CD4-positive, CD25-positive, alpha-beta regulatory T cell (primary cell): ENCODE measurements at regions not wholly inside any gene's neighbourhood (a gene's known extent, or its start where the extent isn't known, plus 50 kb on each side); places are given as distances from the start of the nearest gene placed in this dataset.

ENCODE experiments used
- ATAC-seq, 2 donors: fragments of 150-1000 bp; cut with Tn5 transposase; one replicate each; pipeline ENCODE4 v1.10.0; 2021; ENCODE audit warnings: low read depth in 2 of 2, moderate number of reproducible peaks in 2 of 2, moderate library complexity in 1 of 2
- DNase-seq, 3 donors: peaks; one replicate each; pipeline versions ENCODE4 v3.0.0 to v3.0.0-alpha.2; 2012 to 2022; ENCODE audit warnings: mixed read lengths in 1 of 3
- H3K27ac ChIP-seq: one replicate; pipeline ENCODE4 v1.7.0; 2013; ENCODE audit warnings: mild to moderate bottlenecking, low read length; ENCODE audit not compliant: insufficient read depth, poor library complexity, severe bottlenecking
- H3K27me3 ChIP-seq: one replicate; pipeline ENCODE4 v1.7.0; 2013; ENCODE audit warnings: low read length; ENCODE audit not compliant: control insufficient read depth, insufficient read depth
- H3K36me3 ChIP-seq: one replicate; pipeline ENCODE4 v1.7.0; 2013; ENCODE audit warnings: mild to moderate bottlenecking, low read length, moderate library complexity; ENCODE audit not compliant: control insufficient read depth, insufficient read depth
- H3K4me1 ChIP-seq: 2 replicates; pipeline ENCODE4 v1.7.0; 2013; ENCODE audit warnings: mild to moderate bottlenecking, low read length; ENCODE audit not compliant: insufficient read depth, control insufficient read depth, poor library complexity, severe bottlenecking
- H3K4me3 ChIP-seq: one replicate; pipeline ENCODE4 v1.7.0; 2013; ENCODE audit warnings: low read depth, mild to moderate bottlenecking, low read length, moderate library complexity
- H3K9me3 ChIP-seq, 2 experiments: 1 replicate in 1 of 2; 2 replicates in 1 of 2; pipeline ENCODE4 v1.7.0; 2013; ENCODE audit warnings: low read length in 2 of 2, mild to moderate bottlenecking in 1 of 2, moderate library complexity in 1 of 2; ENCODE audit not compliant: control insufficient read depth in 2 of 2
- H3K27ac Mint-ChIP-seq, 3 donors: one replicate each; pipeline ENCODE4 v1.8.0; 2020 to 2022; ENCODE audit warnings: mild to moderate bottlenecking in 3 of 3, mixed read lengths in 3 of 3, moderate library complexity in 2 of 3
- H3K27me3 Mint-ChIP-seq: one replicate; pipeline ENCODE4 v1.8.0; 2022; ENCODE audit warnings: mild to moderate bottlenecking, mixed read lengths
- H3K36me3 Mint-ChIP-seq: one replicate; pipeline ENCODE4 v1.8.0; 2020; ENCODE audit warnings: mixed read lengths
- H3K4me1 Mint-ChIP-seq, 4 donors: one replicate each; pipeline ENCODE4 v1.8.0; 2020 to 2022; ENCODE audit warnings: mixed read lengths in 4 of 4, mild to moderate bottlenecking in 1 of 4
- H3K4me3 Mint-ChIP-seq, 4 donors: one replicate each; pipeline ENCODE4 v1.8.0; 2020 to 2022; ENCODE audit warnings: mild to moderate bottlenecking in 4 of 4, mixed read lengths in 4 of 4, moderate library complexity in 3 of 4
- H3K9me3 Mint-ChIP-seq, 7 donors: one replicate each; pipeline ENCODE4 v1.8.0; 2020 to 2022; ENCODE audit warnings: mixed read lengths in 7 of 7, mild to moderate bottlenecking in 3 of 7, moderate library complexity in 2 of 7

DNA sequence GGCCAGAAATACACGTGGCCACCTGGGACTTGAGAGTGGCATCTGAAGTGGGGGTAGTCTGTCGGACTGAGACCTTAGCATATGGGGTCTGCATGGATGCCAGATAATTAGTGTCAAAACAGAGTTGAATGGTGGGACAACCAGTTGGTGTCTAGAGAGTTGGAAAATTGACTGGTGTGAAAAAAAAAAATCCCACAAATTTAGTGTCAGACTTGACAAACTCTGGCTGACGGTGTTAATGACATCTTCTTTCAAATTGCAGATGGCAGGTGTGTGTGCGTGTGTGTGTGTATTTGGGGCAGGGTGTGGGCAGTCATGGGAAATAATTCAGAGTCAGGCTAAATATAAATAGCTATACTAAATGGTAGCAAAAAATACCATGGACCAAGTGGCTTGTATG lies 365.4 kb upstream of the RGPD4 start:
- Histone ChIP-seq H3K4me3 (no peak overlapping the region), H3K27me3 (no peaks in the 10 kb centered on the region), H3K4me1 (no peaks in the 10 kb centered on the region), H3K27ac (no peak overlapping the region), H3K36me3 (no peaks in the 10 kb centered on the region), H3K9me3 (no peaks in the 10 kb centered on the region)
- no peak overlapping the region for H3K27ac Mint-ChIP-seq
- H3K36me3 Mint-ChIP-seq = no peaks in the 10 kb centered on the region
- H3K4me1 Mint-ChIP-seq = no peaks in the 10 kb centered on the region
- peaks cover 0 to 24% (median 6%) of the 10 kb centered on the region in 7 donors for H3K9me3 Mint-ChIP-seq
- no peak for ATAC-seq
- H3K27me3 Mint-ChIP-seq = no peaks in the 10 kb centered on the region
- no peak overlapping the region for H3K4me3 Mint-ChIP-seq
- no peak for DNase-seq

DNA sequence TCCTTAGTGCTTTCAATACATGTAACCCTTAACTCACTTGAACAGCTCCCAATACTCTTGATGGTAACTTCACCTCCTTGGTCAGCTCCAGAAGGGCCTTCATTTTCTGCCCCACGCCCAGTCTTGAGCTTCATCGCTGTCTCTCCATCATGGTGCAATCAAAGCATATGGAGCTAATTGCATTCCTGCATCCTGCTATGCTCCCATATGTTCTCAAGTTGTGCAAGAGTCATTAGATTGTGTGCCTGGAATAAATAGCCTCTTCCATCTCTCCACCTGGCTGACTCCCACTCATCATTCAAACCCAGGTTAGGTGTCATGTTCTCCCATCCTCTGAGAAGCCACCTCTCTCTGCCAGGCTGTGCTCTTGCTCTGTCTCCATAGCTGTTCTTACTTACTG lies 364.5 kb upstream of the RGPD4 start:
- H3K36me3 ChIP-seq = no peaks in the 10 kb centered on the region
- H3K27ac ChIP-seq = no peak overlapping the region
- no peaks in the 10 kb centered on the region for H3K9me3 ChIP-seq
- no peak overlapping the region for H3K27ac Mint-ChIP-seq
- peaks cover 0 to 23% (median 6%) of the 10 kb centered on the region in 7 donors for H3K9me3 Mint-ChIP-seq
- H3K4me3 ChIP-seq = no peak overlapping the region
- DNase-seq (no peak), ATAC-seq (no peak)
- no peaks in the 10 kb centered on the region for H3K4me1 Mint-ChIP-seq
- no peaks in the 10 kb centered on the region for H3K27me3 ChIP-seq
- H3K4me3 Mint-ChIP-seq = no peak overlapping the region
- H3K4me1 ChIP-seq = no peaks in the 10 kb centered on the region
- H3K27me3 Mint-ChIP-seq = no peaks in the 10 kb centered on the region
- H3K36me3 Mint-ChIP-seq = no peaks in the 10 kb centered on the region

DNA sequence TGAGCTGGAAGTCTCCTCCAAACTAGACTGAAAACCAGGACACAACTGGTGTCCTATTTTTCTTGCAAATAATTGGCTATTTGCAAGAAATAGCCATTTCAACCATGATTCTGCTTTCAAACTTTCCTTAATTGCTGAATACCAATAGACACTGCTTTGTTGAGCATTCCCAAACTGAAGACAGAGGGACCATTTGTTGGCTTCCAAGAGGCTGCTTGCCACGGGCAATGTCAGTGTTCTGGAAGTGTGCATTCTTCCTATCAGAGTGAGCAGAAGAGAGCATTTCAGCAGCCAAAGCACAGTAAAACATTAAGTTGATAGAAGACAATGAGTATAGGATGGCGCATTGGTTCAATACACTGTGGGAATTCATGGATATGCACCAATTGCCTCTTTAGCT lies 360.5 kb upstream of the RGPD4 start:
- Histone ChIP-seq H3K4me3 (no peak overlapping the region), H3K36me3 (no peaks in the 10 kb centered on the region), H3K27ac (no peak overlapping the region), H3K9me3 (no peaks in the 10 kb centered on the region), H3K27me3 (no peaks in the 10 kb centered on the region), H3K4me1 (no peaks in the 10 kb centered on the region)
- no peak for ATAC-seq
- no peaks in the 10 kb centered on the region for H3K4me1 Mint-ChIP-seq
- no peak overlapping the region for H3K27ac Mint-ChIP-seq
- no peak for DNase-seq
- H3K36me3 Mint-ChIP-seq = no peaks in the 10 kb centered on the region
- no peaks in the 10 kb centered on the region for H3K27me3 Mint-ChIP-seq
- H3K4me3 Mint-ChIP-seq = no peak overlapping the region
- H3K9me3 Mint-ChIP-seq = peaks cover 4 to 28% (median 9%) of the 10 kb centered on the region in 7 donors

DNA sequence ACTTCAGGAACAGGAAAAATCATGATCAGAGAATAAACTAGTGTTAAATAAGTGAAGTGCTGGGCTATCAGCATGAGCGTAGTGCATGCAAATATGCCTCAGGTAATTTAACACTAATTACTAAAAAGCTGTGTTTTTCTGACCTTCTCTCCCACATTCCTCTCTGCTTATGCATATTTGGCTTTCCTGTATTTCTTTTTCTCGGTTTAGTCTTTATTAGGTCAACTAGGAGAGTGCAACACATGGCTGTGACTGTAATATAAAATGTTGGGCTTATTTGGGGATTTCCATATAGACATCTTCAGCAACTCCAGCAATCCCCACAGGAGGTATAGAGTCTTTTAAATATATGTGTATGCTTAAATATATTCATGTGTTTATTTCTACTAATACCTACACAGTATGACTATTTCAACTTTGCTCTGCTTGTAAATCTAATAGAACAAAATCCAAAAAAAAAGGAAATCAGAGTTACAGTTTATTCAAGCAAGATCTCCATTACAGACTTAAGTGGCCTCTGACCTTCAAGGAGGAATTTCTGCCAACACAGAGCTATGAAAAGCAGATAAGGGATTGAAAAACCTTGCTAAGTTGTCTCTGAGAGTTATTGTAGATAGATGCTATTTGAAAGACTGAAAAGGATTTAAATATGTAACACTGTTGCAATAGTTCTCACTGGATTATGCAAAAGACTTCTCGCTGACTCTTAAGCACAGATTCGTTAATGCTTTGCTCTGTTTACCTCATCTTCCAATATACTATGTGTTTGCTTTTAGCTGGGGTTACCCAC lies 359.5 kb upstream of the RGPD4 start:
- Mint-ChIP-seq H3K4me3 (no peak overlapping the region), H3K36me3 (no peaks in the 10 kb centered on the region), H3K4me1 (no peaks in the 10 kb centered on the region), H3K9me3 (peaks cover 6 to 29% (median 8%) of the 10 kb centered on the region in 7 donors), H3K27ac (no peak overlapping the region), H3K27me3 (no peaks in the 10 kb centered on the region)
- no peak overlapping the region for H3K4me3 ChIP-seq
- H3K27ac ChIP-seq = no peak overlapping the region
- no peaks in the 10 kb centered on the region for H3K27me3 ChIP-seq
- H3K36me3 ChIP-seq = no peaks in the 10 kb centered on the region
- H3K4me1 ChIP-seq = no peaks in the 10 kb centered on the region
- no peaks in the 10 kb centered on the region for H3K9me3 ChIP-seq
- DNase-seq (no peak), ATAC-seq (no peak)

DNA sequence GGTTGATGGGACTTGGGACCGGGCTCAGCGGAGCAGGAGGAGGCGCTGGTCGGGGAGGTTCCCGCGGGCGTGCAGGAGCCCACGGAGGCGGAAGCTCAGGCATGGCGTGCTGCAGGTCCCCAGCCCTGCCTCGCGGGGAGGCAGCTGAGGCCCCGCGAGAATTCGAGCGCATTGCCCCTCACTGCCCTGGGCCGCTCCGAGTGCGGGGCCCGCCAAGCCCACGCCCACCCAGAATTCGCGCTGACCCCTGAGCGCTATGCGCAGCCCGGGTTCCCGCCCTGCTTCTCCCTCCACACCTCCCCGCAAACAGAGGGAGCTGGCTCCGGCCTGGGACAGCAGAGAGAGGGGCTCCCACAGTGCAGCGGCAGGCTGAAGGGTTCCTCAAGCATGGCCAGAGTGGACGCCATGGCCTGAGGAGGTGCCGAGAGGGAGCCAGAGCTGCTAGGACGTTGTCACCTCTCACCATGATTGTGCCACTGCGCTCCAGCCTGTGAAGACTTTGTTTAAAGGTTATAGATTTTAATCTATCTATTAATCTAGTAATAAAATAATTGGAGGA lies 357.2 kb upstream of the RGPD4 start:
- no peaks in the 10 kb centered on the region for H3K36me3 Mint-ChIP-seq
- H3K4me3 Mint-ChIP-seq = no peak overlapping the region
- H3K4me1 Mint-ChIP-seq = no peaks in the 10 kb centered on the region
- no peak overlapping the region for H3K4me3 ChIP-seq
- H3K36me3 ChIP-seq = no peaks in the 10 kb centered on the region
- no peak for ATAC-seq
- no peak overlapping the region for H3K27ac Mint-ChIP-seq
- no peaks in the 10 kb centered on the region for H3K4me1 ChIP-seq
- no peaks in the 10 kb centered on the region for H3K9me3 ChIP-seq
- H3K27me3 ChIP-seq = no peaks in the 10 kb centered on the region
- DNase-seq = no peak
- peaks cover 0 to 18% (median 8%) of the 10 kb centered on the region in 7 donors for H3K9me3 Mint-ChIP-seq
- H3K27me3 Mint-ChIP-seq = no peaks in the 10 kb centered on the region
- no peak overlapping the region for H3K27ac ChIP-seq

DNA sequence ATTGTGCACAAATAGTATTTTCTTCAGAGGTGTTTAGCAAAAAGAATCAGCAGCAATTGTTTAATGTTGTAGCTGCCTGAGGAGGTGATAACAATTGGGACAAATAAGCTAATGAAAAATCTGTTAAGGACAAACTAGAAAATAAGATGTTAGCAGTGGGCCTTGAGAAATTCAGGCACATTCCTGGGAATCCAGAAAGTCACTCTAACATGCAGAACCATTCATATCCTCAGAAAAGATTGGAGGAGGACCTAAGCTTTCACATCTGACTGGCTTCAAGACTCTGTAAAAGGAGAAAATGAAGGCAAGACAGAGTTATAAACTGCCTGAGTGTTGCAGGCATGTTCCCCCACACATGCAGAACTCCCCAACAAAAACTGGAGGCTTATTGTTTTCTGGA lies 353.5 kb upstream of the RGPD4 start:
- no peak for DNase-seq
- no peaks in the 10 kb centered on the region for H3K9me3 ChIP-seq
- no peaks in the 10 kb centered on the region for H3K27me3 ChIP-seq
- peaks cover 0 to 21% (median 7%) of the 10 kb centered on the region in 7 donors for H3K9me3 Mint-ChIP-seq
- no peak overlapping the region for H3K4me3 Mint-ChIP-seq
- H3K36me3 ChIP-seq = no peaks in the 10 kb centered on the region
- no peak for ATAC-seq
- H3K27ac ChIP-seq = no peak overlapping the region
- no peaks in the 10 kb centered on the region for H3K4me1 ChIP-seq
- no peaks in the 10 kb centered on the region for H3K27me3 Mint-ChIP-seq
- H3K4me3 ChIP-seq = no peak overlapping the region
- no peaks in the 10 kb centered on the region for H3K36me3 Mint-ChIP-seq
- no peaks in the 10 kb centered on the region for H3K4me1 Mint-ChIP-seq
- H3K27ac Mint-ChIP-seq = no peak overlapping the region

DNA sequence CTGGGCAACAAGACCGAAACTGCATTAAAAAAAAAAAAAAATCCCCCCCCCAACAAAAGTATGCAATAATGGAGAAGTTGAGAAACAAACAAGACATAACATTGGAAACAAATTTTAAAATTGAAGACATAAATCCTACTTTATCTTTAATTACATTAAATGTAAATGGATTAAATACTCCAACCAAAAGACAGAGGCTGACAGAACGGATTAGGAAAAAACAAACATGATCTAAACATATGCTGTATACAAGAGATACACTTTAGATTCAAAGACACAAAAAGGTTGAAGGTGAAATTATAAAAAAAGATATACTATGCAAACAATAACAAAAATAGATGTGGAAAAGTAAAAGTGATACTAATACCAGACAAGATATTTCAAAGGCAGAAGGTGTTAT lies 350.8 kb upstream of the RGPD4 start:
- Mint-ChIP-seq H3K27ac (no peak overlapping the region), H3K36me3 (no peaks in the 10 kb centered on the region), H3K4me3 (no peak overlapping the region), H3K27me3 (no peaks in the 10 kb centered on the region), H3K9me3 (peaks cover 0 to 21% (median 6%) of the 10 kb centered on the region in 7 donors), H3K4me1 (no peaks in the 10 kb centered on the region)
- Histone ChIP-seq H3K4me1 (no peaks in the 10 kb centered on the region), H3K36me3 (no peaks in the 10 kb centered on the region), H3K9me3 (no peaks in the 10 kb centered on the region), H3K27ac (no peak overlapping the region), H3K4me3 (no peak overlapping the region), H3K27me3 (no peaks in the 10 kb centered on the region)
- ATAC-seq = no peak
- DNase-seq = no peak

DNA sequence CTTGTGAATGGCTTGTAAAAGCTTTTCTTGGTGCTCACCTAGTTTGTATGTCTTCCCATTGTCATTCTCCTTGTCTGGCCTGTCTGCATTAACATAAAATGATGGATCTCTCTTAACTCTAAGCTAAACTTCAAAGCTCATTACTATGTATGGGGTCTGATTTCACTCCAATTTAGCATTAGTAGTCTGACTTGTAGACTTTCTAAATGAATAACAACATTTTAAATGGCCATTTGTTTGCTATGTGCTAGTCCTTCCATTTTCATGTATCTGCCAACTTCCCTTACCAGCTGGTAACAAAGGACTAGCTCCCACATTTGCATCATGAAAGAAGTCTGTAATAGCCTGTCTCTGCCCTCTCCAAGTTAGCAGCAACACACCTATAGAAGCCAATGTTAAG lies 324.2 kb upstream of the RGPD4 start:
- H3K4me1 ChIP-seq = no peaks in the 10 kb centered on the region
- no peaks in the 10 kb centered on the region for H3K9me3 ChIP-seq
- H3K4me3 Mint-ChIP-seq = no peak overlapping the region
- no peaks in the 10 kb centered on the region for H3K36me3 Mint-ChIP-seq
- ATAC-seq (no peak), DNase-seq (no peak)
- no peaks in the 10 kb centered on the region for H3K27me3 Mint-ChIP-seq
- no peaks in the 10 kb centered on the region for H3K27me3 ChIP-seq
- no peak overlapping the region for H3K27ac ChIP-seq
- no peak overlapping the region for H3K27ac Mint-ChIP-seq
- no peak overlapping the region for H3K4me3 ChIP-seq
- no peaks in the 10 kb centered on the region for H3K4me1 Mint-ChIP-seq
- H3K36me3 ChIP-seq = no peaks in the 10 kb centered on the region
- peaks cover 0 to 2% (median 0%) of the 10 kb centered on the region in 7 donors for H3K9me3 Mint-ChIP-seq
